ENCODE measurements at regions not wholly inside any gene's neighbourhood (a gene's known extent, or its start where the extent isn't known, plus 50 kb on each side); places are given as distances from the start of the nearest gene placed in this dataset.
A peak's percentile ranks its signal among the peaks of the same experiment; 100 is the strongest.
"Not testable (repeated sequence)": the region's sequence is repeated elsewhere in the genome, so short reads cannot be mapped to it uniquely, and the experiment has no call there.

DNA sequence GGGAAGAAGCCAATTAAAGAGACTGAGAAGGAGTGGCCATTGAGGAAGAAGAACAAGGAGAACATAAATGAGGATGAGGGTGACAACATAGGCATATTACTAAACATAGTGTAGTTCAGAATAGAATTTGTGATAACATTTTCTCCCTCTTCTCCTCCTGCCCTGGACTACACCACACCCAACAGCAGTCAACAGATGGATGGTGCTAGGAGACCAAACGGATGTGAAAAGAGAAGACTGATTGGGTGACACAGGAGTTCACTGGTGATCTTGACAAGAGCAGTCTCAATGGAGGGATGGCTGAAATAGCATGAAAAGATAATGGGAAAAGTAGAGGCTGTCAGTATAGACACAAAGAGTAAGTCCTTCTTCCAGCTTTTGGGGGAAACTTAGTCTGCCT is 226.5 kb upstream of the FGF13 start:
- DNase-seq (ENCODE audit: low read depth) = no peak

- no peak for DNase-seq (ENCODE audit: low read depth)
Measured at GRCh38 chrX:138931212-138931611, 219.7 kb upstream of the FGF13 start.

- no peak for DNase-seq (ENCODE audit: low read depth)
Measured at GRCh38 chrX:138930583-138930945, 219.0 kb upstream of the FGF13 start.

DNA sequence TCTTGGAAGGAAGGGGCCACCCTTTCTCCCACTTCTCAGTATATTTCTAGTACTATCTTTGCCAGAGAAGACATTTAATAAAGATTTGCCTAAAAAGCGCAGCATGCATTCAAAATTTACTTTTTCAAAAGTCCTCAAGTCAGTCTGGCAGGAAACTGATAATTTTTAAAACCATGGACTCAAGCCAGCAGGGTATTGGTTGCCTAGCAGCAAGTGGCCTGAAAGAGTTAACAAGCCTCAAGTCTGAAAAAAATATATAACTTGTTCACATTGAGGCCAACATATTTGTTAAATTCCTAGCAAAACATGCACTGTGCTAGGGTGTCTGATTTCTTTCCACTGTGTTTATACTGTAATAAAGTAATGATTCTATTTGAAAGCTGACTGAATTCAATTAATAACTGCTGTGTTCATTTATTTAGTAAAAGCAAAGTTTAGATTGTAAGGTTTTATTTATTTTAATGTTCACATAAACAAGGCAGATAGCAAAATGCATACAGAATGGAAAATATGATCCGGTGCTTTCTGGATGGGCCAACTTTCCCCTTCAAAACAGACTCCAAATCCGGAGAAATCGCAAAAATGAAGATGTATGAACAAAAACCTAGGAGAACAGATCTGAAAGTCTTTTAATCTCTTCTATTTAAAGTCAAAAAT is 218.5 kb upstream of the FGF13 start:
- DNase-seq (ENCODE audit: low read depth) = no peak

GRCh38 chrX:138928737-138929459 is 217.4 kb upstream of the FGF13 start:
- no peak for DNase-seq (ENCODE audit: low read depth)

GRCh38 chrX:138925330-138925729 is 213.8 kb upstream of the FGF13 start:
- DNase-seq (ENCODE audit: low read depth) = peak; percentile 94

- peak; percentile 6 for DNase-seq (ENCODE audit: low read depth)
Measured at GRCh38 chrX:138923805-138924204, 212.3 kb upstream of the FGF13 start.

DNA sequence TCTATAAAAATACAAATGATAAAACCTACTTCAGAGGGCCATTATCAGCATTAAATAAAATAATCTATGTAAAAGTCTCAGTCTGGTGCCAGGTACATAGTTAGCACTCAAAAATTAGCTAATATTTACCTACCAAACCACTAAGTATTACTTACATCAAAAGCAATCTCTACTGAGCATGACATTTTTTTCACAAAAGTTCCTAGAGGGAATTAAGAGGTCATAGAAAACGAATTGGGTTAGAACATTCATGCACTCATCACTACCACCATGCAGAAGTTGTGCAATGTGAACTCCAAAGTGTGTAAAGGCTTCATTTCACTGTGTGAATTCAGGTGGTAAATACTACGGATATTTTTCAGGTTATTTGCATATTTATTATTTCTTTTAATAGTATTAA is 209.5 kb upstream of the FGF13 start:
- DNase-seq (ENCODE audit: low read depth) = peak; percentile 16

GRCh38 chrX:138917781-138918180 is 206.3 kb upstream of the FGF13 start:
- DNase-seq (ENCODE audit: low read depth) = peak; percentile 73

GRCh38 chrX:138914767-138915166 is 203.2 kb upstream of the FGF13 start:
- DNase-seq (ENCODE audit: low read depth) = peak; percentile 16

- peak; percentile 55 for DNase-seq (ENCODE audit: low read depth)
Measured at GRCh38 chrX:138908577-138908976, 197.1 kb upstream of the FGF13 start.

- no peak for DNase-seq (ENCODE audit: low read depth)
Measured at GRCh38 chrX:138897621-138898492, 186.3 kb upstream of the FGF13 start.

GRCh38 chrX:138890491-138890890 is 179.0 kb upstream of the FGF13 start:
- peak; percentile 67 for DNase-seq (ENCODE audit: low read depth)

GRCh38 chrX:138889149-138889548 is 177.6 kb upstream of the FGF13 start:
- DNase-seq (ENCODE audit: low read depth) = no peak

DNA sequence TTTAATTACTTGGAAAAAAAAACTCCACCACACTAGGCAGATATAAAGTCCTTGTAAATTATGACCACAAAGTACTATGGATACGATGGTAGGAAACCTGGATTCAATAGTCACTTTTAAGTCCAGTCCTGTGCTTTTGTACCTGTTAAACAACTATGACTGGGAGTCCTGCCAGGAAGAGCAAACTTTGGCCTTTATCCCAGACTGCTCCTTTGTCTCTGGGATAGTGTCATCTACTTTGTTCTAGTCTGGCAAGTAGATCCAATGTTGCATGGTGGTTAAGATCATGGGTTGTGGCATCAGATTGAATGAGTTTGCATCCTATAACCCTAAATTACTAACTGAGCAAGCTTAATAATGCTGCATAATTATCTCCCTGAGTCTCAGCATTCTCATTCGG is 175.3 kb upstream of the FGF13 start:
- peak; percentile 70 for DNase-seq (ENCODE audit: low read depth)

GRCh38 chrX:138885886-138886285 is 174.4 kb upstream of the FGF13 start:
- peak; percentile 76 for DNase-seq (ENCODE audit: low read depth)

- DNase-seq (ENCODE audit: low read depth) = not testable (repeated sequence)
Measured at GRCh38 chrX:138880293-138880692, 168.8 kb upstream of the FGF13 start.

DNA sequence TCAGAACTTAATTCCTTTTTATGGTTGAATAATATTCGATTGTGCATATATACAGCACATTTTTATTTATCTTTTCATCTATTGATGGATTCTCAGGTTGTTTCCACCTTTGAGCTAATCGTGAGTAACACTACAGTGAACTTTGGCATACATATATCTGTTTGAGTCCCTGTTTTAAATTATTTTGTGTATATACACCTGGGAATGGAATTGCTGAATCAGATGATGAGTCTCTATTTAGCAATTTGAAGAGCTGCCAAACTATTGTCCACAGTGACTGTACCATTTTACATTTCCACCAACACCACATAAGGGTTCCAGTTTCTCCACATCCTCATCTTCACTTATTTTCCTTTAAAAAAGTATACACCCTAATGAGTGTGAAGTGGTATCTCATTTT is 166.2 kb upstream of the FGF13 start:
- peak; percentile 30 for DNase-seq (ENCODE audit: low read depth)

- DNase-seq (ENCODE audit: low read depth) = no peak
Measured at GRCh38 chrX:138875472-138875871, 164.0 kb upstream of the FGF13 start.

- DNase-seq (ENCODE audit: low read depth) = no peak
Measured at GRCh38 chrX:138874271-138874935, 162.9 kb upstream of the FGF13 start.

DNA sequence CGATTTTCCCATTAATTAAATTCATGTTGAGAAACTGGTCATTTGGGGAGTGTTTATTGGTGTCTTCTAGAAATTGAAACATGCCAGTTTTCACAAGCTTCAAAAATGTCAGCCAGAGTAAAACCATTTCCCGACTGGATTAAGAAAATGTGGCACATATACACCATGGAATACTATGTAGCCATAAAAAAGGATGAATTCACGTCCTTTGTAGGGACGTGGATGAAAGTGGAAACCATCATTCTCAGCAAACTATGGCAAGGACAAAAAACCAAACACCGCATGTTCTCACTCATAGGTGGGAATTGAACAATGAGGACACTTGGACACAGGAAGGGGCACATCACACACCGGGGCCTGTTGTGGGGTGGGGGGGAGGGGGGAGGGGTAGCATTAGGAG is 162.1 kb upstream of the FGF13 start:
- not testable (repeated sequence) for DNase-seq (ENCODE audit: low read depth)

DNA sequence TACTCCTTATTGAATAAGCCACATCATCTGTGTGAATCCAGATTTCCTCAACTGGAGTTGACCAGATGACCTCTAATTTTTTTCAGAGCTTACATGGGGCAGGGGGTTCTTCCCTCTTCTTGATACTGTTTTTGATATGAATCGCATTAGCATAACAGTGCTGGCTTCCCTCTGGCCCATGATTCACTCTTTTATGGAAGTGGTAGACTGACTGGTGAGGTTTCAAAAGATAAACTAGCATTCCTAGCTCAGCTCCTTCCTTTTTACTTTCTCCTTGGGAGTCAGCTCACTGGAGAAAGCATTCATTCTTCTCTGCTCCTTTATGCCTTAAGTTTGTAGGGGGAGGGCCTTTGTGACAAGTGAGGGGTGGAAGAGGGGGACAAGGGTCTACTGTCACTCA is 161.0 kb upstream of the FGF13 start:
- no peak for DNase-seq (ENCODE audit: low read depth)

Data from renal cortical epithelial cell (primary cell).